GM23338 (cell line): ENCODE measurements at regions not wholly inside any gene's neighbourhood (a gene's known extent, or its start where the extent isn't known, plus 50 kb on each side); places are given as distances from the start of the nearest gene placed in this dataset.

ENCODE experiments used
- ATAC-seq: fragments of 200-7000 bp; cut with Tn5 transposase; 3 replicates; pipeline ENCODE4 v1.9.1; 2020
- DNase-seq: peaks from one replicate; pipeline ENCODE4 v3.0.0-alpha.2; 2015; ENCODE audit warnings: low spot score
- H2AFZ ChIP-seq: fragments of 200-600 bp; sonication (generic); 2 replicates; pipeline ENCODE4 v1.8.0; 2016; ENCODE audit warnings: antibody characterized with exemption, mild to moderate bottlenecking, moderate library complexity
- H3F3A ChIP-seq: fragments of 200-600 bp; sonication (generic); replicated peaks from 2 replicates; pipeline ENCODE4 v1.8.0; 2017; ENCODE audit warnings: antibody characterized with exemption, mixed run types, low read depth
- H3K27ac ChIP-seq: fragments of 200-600 bp; sonication (generic); 2 replicates; pipeline ENCODE4 v1.6.1; 2016; ENCODE audit warnings: low read depth
- H3K27me3 ChIP-seq: fragments of 200-600 bp; sonication (generic); 2 replicates; pipeline ENCODE4 v1.8.0; 2016; ENCODE audit warnings: mild to moderate bottlenecking, mixed run types, moderate library complexity; ENCODE audit not compliant: insufficient read depth
- H3K36me3 ChIP-seq: fragments of 200-600 bp; sonication (generic); 2 replicates; pipeline ENCODE4 v1.8.0; 2016; ENCODE audit warnings: mild to moderate bottlenecking; ENCODE audit not compliant: insufficient read depth
- H3K4me1 ChIP-seq: fragments of 200-600 bp; sonication (generic); 2 replicates; pipeline ENCODE4 v1.8.0; 2016; ENCODE audit warnings: mild to moderate bottlenecking, moderate library complexity; ENCODE audit not compliant: insufficient read depth
- H3K4me2 ChIP-seq: fragments of 200-600 bp; sonication (generic); 2 replicates; pipeline ENCODE4 v1.7.1; 2017; ENCODE audit warnings: mixed run types
- H3K4me3 ChIP-seq: fragments of 200-600 bp; sonication (generic); 2 replicates; pipeline ENCODE4 v1.6.1; 2016; ENCODE audit warnings: mixed run types
- H3K79me2 ChIP-seq: fragments of 200-600 bp; sonication (generic); replicated peaks from 2 replicates; pipeline ENCODE4 v1.8.0; 2017; ENCODE audit warnings: mild to moderate bottlenecking; ENCODE audit not compliant: insufficient read depth
- H3K9me2 ChIP-seq: fragments of 200-600 bp; sonication (generic); 2 replicates; pipeline ENCODE4 v1.8.0; 2017; ENCODE audit not compliant: insufficient read depth
- H4K20me1 ChIP-seq: fragments of 200-600 bp; sonication (generic); replicated peaks from 2 replicates; pipeline ENCODE4 v1.8.0; 2017; ENCODE audit warnings: mild to moderate bottlenecking; ENCODE audit not compliant: insufficient read depth
- H3K27ac Mint-ChIP-seq: 2 replicates; pipeline ENCODE4 v1.8.0; 2020; ENCODE audit warnings: inconsistent platforms, mild to moderate bottlenecking, moderate library complexity, mixed read lengths
- H3K27me3 Mint-ChIP-seq: 3 replicates; pipeline ENCODE4 v1.8.0; 2022; ENCODE audit warnings: low read depth, mild to moderate bottlenecking, moderate library complexity, mixed read lengths, inconsistent platforms; ENCODE audit not compliant: insufficient read depth, poor library complexity
- H3K36me3 Mint-ChIP-seq: 3 replicates; pipeline ENCODE4 v1.8.0; 2021; ENCODE audit warnings: low read depth, mild to moderate bottlenecking, inconsistent platforms, moderate library complexity, mixed read lengths
- H3K4me1 Mint-ChIP-seq: 3 replicates; pipeline ENCODE4 v1.8.0; 2020; ENCODE audit warnings: mild to moderate bottlenecking, inconsistent platforms, mixed read lengths
- H3K4me3 Mint-ChIP-seq: 3 replicates; pipeline ENCODE4 v1.8.0; 2021; ENCODE audit warnings: moderate library complexity, mild to moderate bottlenecking, inconsistent platforms, mixed read lengths
- H3K9me3 Mint-ChIP-seq: 3 replicates; pipeline ENCODE4 v1.8.0; 2020; ENCODE audit warnings: moderate library complexity, mild to moderate bottlenecking, inconsistent platforms, mixed read lengths
- CTCF ChIP-seq, 2 experiments: fragments of 200-600 bp in 1 of 2; sonication (generic) in 1 of 2; conservative IDR thresholded peaks; 2 replicates each; pipeline versions ENCODE4 v1.5.1 to v1.6.1; 2016 to 2017; ENCODE audit warnings: antibody characterized with exemption in 2 of 2, low read depth in 2 of 2, mild to moderate bottlenecking in 2 of 2, moderate library complexity in 1 of 2
- EZH2 ChIP-seq: fragments of 200-600 bp; sonication (generic); IDR thresholded peaks from one replicate; pipeline ENCODE4 v1.8.0; 2017; ENCODE audit warnings: antibody characterized with exemption, mild to moderate bottlenecking, low read depth; ENCODE audit not compliant: unreplicated experiment
- JUNB ChIP-seq: IDR thresholded peaks from one replicate; pipeline ENCODE4 v1.6.1; 2016; ENCODE audit warnings: antibody characterized with exemption; ENCODE audit not compliant: unreplicated experiment
- POLR2AphosphoS5 ChIP-seq: IDR thresholded peaks from 2 replicates; pipeline ENCODE4 v1.6.1; 2016; ENCODE audit warnings: antibody characterized with exemption, low read depth
- STAT1 ChIP-seq: IDR thresholded peaks from one replicate; pipeline ENCODE4 v1.6.1; 2016; ENCODE audit warnings: antibody characterized with exemption; ENCODE audit not compliant: unreplicated experiment
- ZNF114 ChIP-seq: fragments of 250-450 bp; sonication (Bioruptor Pico); IDR thresholded peaks from 2 replicates; pipeline ENCODE4 v1.5.0; 2020; ENCODE audit warnings: mild to moderate bottlenecking, moderate library complexity
- ZNF331 ChIP-seq: fragments of 250-450 bp; sonication (Bioruptor Pico); IDR thresholded peaks from 2 replicates; pipeline ENCODE4 v1.5.0; 2020; ENCODE audit warnings: low read depth, mild to moderate bottlenecking, moderate library complexity
- ZNF462 ChIP-seq: fragments of 250-450 bp; sonication (Bioruptor Pico); IDR thresholded peaks from 2 replicates; pipeline ENCODE4 v1.5.0; 2020; ENCODE audit warnings: mild to moderate bottlenecking, moderate library complexity

DNA sequence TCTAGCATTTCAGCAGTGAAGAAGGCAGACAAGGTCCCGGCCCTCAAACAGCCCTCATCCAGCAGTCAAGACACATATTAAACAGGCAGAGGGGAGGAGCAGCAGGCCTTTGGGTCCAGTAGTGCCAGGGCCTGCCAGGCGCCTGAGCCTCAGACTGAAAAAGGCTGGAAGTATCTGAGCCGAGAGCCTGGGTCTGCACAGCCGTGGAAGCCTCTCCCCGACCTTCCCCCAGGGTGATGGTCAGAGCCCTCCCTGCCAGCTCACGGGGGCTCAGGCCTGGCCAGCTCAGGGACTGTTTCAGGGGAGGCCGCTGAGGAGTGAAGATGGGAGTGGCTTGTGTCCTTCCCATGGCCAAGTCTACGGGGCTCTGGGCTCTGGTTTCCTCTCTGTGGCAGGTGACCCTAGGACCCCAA lies 565.2 kb downstream of the PTPRU start (continued):
- TF ChIP-seq ZNF462 (CRISPR knock-in tag) (no peak), ZNF331 (CRISPR knock-in tag) (no peak), CTCF (conservative IDR thresholded peaks at IDR 0.05; ENCODE audit: low read depth in 2 of 2) (no peak), JUNB (no peak), POLR2AphosphoS5 (no peak)

DNA sequence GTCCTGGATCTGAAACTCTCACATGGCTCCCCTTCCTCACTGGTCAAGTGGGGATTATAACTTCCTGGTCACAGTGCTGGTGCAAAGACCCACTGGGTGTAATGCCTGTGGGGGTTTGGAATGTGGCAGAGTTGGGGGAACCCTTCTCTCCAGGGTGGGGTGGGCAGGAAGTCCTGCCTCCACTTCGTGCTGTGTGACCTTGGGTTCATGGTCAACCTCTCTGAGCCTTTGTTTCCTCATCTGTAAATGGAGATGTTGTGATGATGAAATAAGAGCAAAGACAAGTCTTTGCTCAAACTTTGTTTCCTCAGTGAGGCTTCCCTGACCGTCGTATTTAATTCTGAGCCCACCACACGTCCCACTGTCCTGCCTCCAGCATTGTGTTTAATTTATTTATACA lies 564.7 kb downstream of the PTPRU start:
- Histone ChIP-seq H2AFZ (no peak overlapping the region), H3K27me3 (no peaks in the 10 kb centered on the region), H4K20me1 (no peaks in the 10 kb centered on the region), H3K4me2 (no peak overlapping the region), H3K79me2 (no peaks in the 10 kb centered on the region), H3K4me1 (no peaks in the 10 kb centered on the region), H3K9me2 (peaks cover 3% of the 10 kb centered on the region; the same call in 1 of the 2 replicates), H3F3A (no peaks in the 10 kb centered on the region), H3K4me3 (no peak overlapping the region), H3K36me3 (no peaks in the 10 kb centered on the region), H3K27ac (no peak overlapping the region)
- ATAC-seq: no peak
- Mint-ChIP-seq H3K9me3 (peaks cover 8% of the 10 kb centered on the region; the same call in 2 of the 3 replicates), H3K4me3 (no peak overlapping the region), H3K4me1 (no peaks in the 10 kb centered on the region), H3K36me3 (no peaks in the 10 kb centered on the region), H3K27ac (no peak overlapping the region; the same call in 1 of the 2 replicates), H3K27me3 (peaks cover 8% of the 10 kb centered on the region)
- no peak for DNase-seq
- no peak for TF ChIP-seq STAT1
- TF ChIP-seq ZNF114 (CRISPR knock-in tag): no peak
- no peak for TF ChIP-seq ZNF462 (CRISPR knock-in tag)
- TF ChIP-seq EZH2: no peak
